GM12865 (cell line): ENCODE measurements at regions not wholly inside any gene's neighbourhood (a gene's known extent, or its start where the extent isn't known, plus 50 kb on each side); places are given as distances from the start of the nearest gene placed in this dataset.

Source experiments
- DNase-seq: peaks from one replicate; pipeline ENCODE4 v3.0.0; 2010; ENCODE audit warnings: low read depth
- H3K4me3 ChIP-seq: 2 replicates; pipeline ENCODE4 v1.5.1; 2011; ENCODE audit warnings: mild to moderate bottlenecking, low read depth, low read length, control low read depth
- CTCF ChIP-seq: IDR thresholded peaks from 2 replicates; pipeline ENCODE4 v1.5.1; 2011; ENCODE audit warnings: low read length, control low read depth, low read depth, inconsistent platforms; ENCODE audit not compliant: insufficient read depth; ENCODE audit errors: missing control alignments

GRCh38 chr1:221392453-221392852, 349.4 kb downstream of the DUSP10 start:
- no peak overlapping the region for H3K4me3 ChIP-seq
- DNase-seq = no peak
- no peak for TF ChIP-seq CTCF

- no peak overlapping the region for H3K4me3 ChIP-seq
- TF ChIP-seq CTCF = no peak
- DNase-seq = no peak
Measured at GRCh38 chr1:221394011-221394544, 347.8 kb downstream of the DUSP10 start.

- no peak overlapping the region for H3K4me3 ChIP-seq
- TF ChIP-seq CTCF = no peak
- no peak for DNase-seq
Measured at GRCh38 chr1:221396526-221396925, 345.4 kb downstream of the DUSP10 start.

GRCh38 chr1:221397141-221397540, 344.7 kb downstream of the DUSP10 start:
- TF ChIP-seq CTCF = no peak
- no peak for DNase-seq
- no peak overlapping the region for H3K4me3 ChIP-seq

- no peak overlapping the region for H3K4me3 ChIP-seq
- DNase-seq = peak; percentile 12
- TF ChIP-seq CTCF = no peak
Measured at GRCh38 chr1:221397606-221398005, 344.3 kb downstream of the DUSP10 start.

GRCh38 chr1:221405146-221405545, 336.7 kb downstream of the DUSP10 start:
- no peak for TF ChIP-seq CTCF
- DNase-seq = no peak
- H3K4me3 ChIP-seq = no peak overlapping the region

- no peak for DNase-seq
- no peak overlapping the region for H3K4me3 ChIP-seq
- no peak for TF ChIP-seq CTCF
Measured at GRCh38 chr1:221408117-221408803, 333.6 kb downstream of the DUSP10 start.
